Thyroid gland (tissue), 4 donors: ENCODE measurements at regions not wholly inside any gene's neighbourhood (a gene's known extent, or its start where the extent isn't known, plus 50 kb on each side); places are given as distances from the start of the nearest gene placed in this dataset.

Experiments
- POLR2A ChIP-seq, 2 donors: fragments of 450-650 bp; IDR thresholded peaks; one replicate each; pipeline ENCODE4 v1.6.1; 2017; ENCODE audit warnings: antibody characterized with exemption in 2 of 2, mild to moderate bottlenecking in 2 of 2, moderate library complexity in 1 of 2
- TF ChIP-seq, protein P1 (sequence below), 6 experiments: fragments of 200-600 bp in 3 of 6; fragments of 450-650 bp in 3 of 6; sonication (generic) in 3 of 6; IDR thresholded peaks; one replicate each; pipeline ENCODE4 v1.5.1; 2016 to 2019; ENCODE audit warnings: antibody characterized with exemption in 6 of 6, mild to moderate bottlenecking in 2 of 6, inconsistent platforms in 1 of 6, moderate library complexity in 1 of 6

GRCh38 chr18:71939483-71939882 lies 604.7 kb downstream of the CBLN2 start:
- TF ChIP-seq, protein P1, sequence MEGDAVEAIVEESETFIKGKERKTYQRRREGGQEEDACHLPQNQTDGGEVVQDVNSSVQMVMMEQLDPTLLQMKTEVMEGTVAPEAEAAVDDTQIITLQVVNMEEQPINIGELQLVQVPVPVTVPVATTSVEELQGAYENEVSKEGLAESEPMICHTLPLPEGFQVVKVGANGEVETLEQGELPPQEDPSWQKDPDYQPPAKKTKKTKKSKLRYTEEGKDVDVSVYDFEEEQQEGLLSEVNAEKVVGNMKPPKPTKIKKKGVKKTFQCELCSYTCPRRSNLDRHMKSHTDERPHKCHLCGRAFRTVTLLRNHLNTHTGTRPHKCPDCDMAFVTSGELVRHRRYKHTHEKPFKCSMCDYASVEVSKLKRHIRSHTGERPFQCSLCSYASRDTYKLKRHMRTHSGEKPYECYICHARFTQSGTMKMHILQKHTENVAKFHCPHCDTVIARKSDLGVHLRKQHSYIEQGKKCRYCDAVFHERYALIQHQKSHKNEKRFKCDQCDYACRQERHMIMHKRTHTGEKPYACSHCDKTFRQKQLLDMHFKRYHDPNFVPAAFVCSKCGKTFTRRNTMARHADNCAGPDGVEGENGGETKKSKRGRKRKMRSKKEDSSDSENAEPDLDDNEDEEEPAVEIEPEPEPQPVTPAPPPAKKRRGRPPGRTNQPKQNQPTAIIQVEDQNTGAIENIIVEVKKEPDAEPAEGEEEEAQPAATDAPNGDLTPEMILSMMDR (IDR thresholded peaks at IDR 0.05) = no peak
- TF ChIP-seq POLR2A (IDR thresholded peaks at IDR 0.05) = no peak
